SU-DHL-6 (cell line): ENCODE measurements at regions not wholly inside any gene's neighbourhood (a gene's known extent, or its start where the extent isn't known, plus 50 kb on each side); places are given as distances from the start of the nearest gene placed in this dataset.

Experiments used
- EZH2phosphoT487 ChIP-seq: fragments of 200-600 bp; sonication (generic), shearing (Covaris generic); conservative IDR thresholded peaks from 2 replicates; pipeline ENCODE4 v1.6.1; 2018; ENCODE audit warnings: mild to moderate bottlenecking, antibody characterized with exemption, low read length, moderate library complexity, mixed read lengths
- TF ChIP-seq, protein P1 (sequence below): fragments of 200-600 bp; sonication (generic); IDR thresholded peaks from one replicate; pipeline ENCODE4 v1.5.1; 2017; ENCODE audit warnings: antibody characterized with exemption, mild to moderate bottlenecking, low read length, moderate library complexity; ENCODE audit not compliant: insufficient read depth, poor library complexity, severe bottlenecking

DNA sequence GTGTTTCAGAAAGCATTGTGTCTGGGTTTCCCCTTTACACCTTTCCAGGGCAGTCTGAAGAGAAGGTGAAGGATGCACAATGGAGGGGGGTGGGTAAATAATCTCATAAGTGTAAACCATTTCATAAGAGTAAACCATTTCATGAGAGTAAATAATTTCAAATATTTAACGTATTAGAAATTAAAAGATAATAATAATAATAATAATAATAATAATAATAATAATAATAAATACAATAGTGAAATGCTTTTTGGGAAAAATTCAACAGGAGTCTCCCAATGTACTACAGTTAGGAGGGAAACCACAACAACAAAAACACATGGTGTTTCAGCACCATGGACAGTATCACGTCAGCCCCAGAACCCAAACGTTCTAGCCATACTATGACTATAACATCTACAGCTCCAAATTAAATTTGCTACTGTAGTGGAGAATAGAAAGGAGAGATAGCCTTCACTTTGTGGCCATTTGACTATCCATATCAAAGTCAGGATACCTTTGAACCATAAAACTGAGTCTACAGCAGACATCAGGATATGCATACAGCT is 691.8 kb downstream of the BCL11B start:
- TF ChIP-seq, protein P1, sequence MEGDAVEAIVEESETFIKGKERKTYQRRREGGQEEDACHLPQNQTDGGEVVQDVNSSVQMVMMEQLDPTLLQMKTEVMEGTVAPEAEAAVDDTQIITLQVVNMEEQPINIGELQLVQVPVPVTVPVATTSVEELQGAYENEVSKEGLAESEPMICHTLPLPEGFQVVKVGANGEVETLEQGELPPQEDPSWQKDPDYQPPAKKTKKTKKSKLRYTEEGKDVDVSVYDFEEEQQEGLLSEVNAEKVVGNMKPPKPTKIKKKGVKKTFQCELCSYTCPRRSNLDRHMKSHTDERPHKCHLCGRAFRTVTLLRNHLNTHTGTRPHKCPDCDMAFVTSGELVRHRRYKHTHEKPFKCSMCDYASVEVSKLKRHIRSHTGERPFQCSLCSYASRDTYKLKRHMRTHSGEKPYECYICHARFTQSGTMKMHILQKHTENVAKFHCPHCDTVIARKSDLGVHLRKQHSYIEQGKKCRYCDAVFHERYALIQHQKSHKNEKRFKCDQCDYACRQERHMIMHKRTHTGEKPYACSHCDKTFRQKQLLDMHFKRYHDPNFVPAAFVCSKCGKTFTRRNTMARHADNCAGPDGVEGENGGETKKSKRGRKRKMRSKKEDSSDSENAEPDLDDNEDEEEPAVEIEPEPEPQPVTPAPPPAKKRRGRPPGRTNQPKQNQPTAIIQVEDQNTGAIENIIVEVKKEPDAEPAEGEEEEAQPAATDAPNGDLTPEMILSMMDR: no peak
- no peak for TF ChIP-seq EZH2phosphoT487
